ENCODE measurements at regions not wholly inside any gene's neighbourhood (a gene's known extent, or its start where the extent isn't known, plus 50 kb on each side); places are given as distances from the start of the nearest gene placed in this dataset.

- 92% methylated on average over 2 of the region's 2 CpGs for WGBS
- Histone ChIP-seq H3K4me3 (no peak overlapping the region), H3K27me3 (replicated peaks; ENCODE audit: insufficient read depth) (no peaks in the 10 kb centered on the region), H3K4me1 (replicated peaks) (no peaks in the 10 kb centered on the region), H3K27ac (no peak overlapping the region), H3K9me3 (no peaks in the 10 kb centered on the region), H3K36me3 (no peaks in the 10 kb centered on the region)
- DNase-seq (ENCODE audit: low spot score) = no peak
- intact Hi-C loops (cut with DNase I) = loop anchor here (10.0 kb wide), 1 partner anchor 596 kb away; no protein-coding TSS in a partner anchor
- TF ChIP-seq CTCF (IDR thresholded peaks at IDR 0.05) (no peak), POLR2A (IDR thresholded peaks at IDR 0.05) (no peak), POLR2AphosphoS5 (IDR thresholded peaks at IDR 0.05) (no peak)
These were observed 108.9 kb upstream of the NABP1 start for GRCh38 chr2:191569025-191569424.

- H3K4me3 ChIP-seq = no peak overlapping the region
These were observed 106.7 kb upstream of the NABP1 start for GRCh38 chr2:191571163-191571769.

GRCh38 chr2:191572319-191572718 is 105.6 kb upstream of the NABP1 start:
- Histone ChIP-seq H3K36me3 (no peaks in the 10 kb centered on the region), H3K4me3 (no peak overlapping the region), H3K9me3 (no peaks in the 10 kb centered on the region), H3K27me3 (replicated peaks; ENCODE audit: insufficient read depth) (no peaks in the 10 kb centered on the region), H3K4me1 (replicated peaks) (no peaks in the 10 kb centered on the region), H3K27ac (no peak overlapping the region)
- WGBS = 88% methylated on average over 5 of the region's 5 CpGs
- no peak for DNase-seq (ENCODE audit: low spot score)
- no peak for TF ChIP-seq POLR2A (IDR thresholded peaks at IDR 0.05)
- no peak for TF ChIP-seq CTCF (IDR thresholded peaks at IDR 0.05)
- no peak for TF ChIP-seq POLR2AphosphoS5 (IDR thresholded peaks at IDR 0.05)
- intact Hi-C loops (cut with DNase I) = no loop called here

More at GRCh38 chr2:191571163-191571769, 106.7 kb upstream of the NABP1 start:
- no peak for DNase-seq (ENCODE audit: low spot score)
- Histone ChIP-seq H3K4me1 (replicated peaks) (no peaks in the 10 kb centered on the region), H3K27me3 (replicated peaks; ENCODE audit: insufficient read depth) (no peaks in the 10 kb centered on the region), H3K9me3 (no peaks in the 10 kb centered on the region), H3K27ac (no peak overlapping the region), H3K36me3 (no peaks in the 10 kb centered on the region)
- TF ChIP-seq POLR2AphosphoS5 (IDR thresholded peaks at IDR 0.05) = no peak
- TF ChIP-seq CTCF (IDR thresholded peaks at IDR 0.05) = peak in 2 of 4 experiments; percentile 27 to 35
- no peak for TF ChIP-seq POLR2A (IDR thresholded peaks at IDR 0.05)
- 17% methylated on average over 6 of the region's 6 CpGs for WGBS
- intact Hi-C loops (cut with DNase I) = no loop called here

- intact Hi-C loops (cut with DNase I) = no loop called here
- WGBS = 97% methylated on average over 1 of the region's 1 CpG
- TF ChIP-seq POLR2AphosphoS5 (IDR thresholded peaks at IDR 0.05) (no peak), POLR2A (IDR thresholded peaks at IDR 0.05) (no peak), CTCF (IDR thresholded peaks at IDR 0.05) (no peak)
These were observed 104.7 kb upstream of the NABP1 start for GRCh38 chr2:191573216-191573615.

GRCh38 chr2:191574232-191574631 is 103.7 kb upstream of the NABP1 start:
- TF ChIP-seq POLR2A (IDR thresholded peaks at IDR 0.05) (no peak), CTCF (IDR thresholded peaks at IDR 0.05) (no peak), POLR2AphosphoS5 (IDR thresholded peaks at IDR 0.05) (no peak)
- H3K9me3 ChIP-seq = no peaks in the 10 kb centered on the region
- H3K4me1 ChIP-seq (replicated peaks) = no peaks in the 10 kb centered on the region
- H3K36me3 ChIP-seq = no peaks in the 10 kb centered on the region
- H3K27ac ChIP-seq = no peak overlapping the region
- no peak overlapping the region for H3K4me3 ChIP-seq
- intact Hi-C loops (cut with DNase I) = no loop called here
- 78% methylated on average over 2 of the region's 2 CpGs for whole genome bisulfite sequencing
- DNase-seq (ENCODE audit: low spot score) = no peak
- H3K27me3 ChIP-seq (replicated peaks; ENCODE audit: insufficient read depth) = no peaks in the 10 kb centered on the region

More at GRCh38 chr2:191573216-191573615, 104.7 kb upstream of the NABP1 start:
- Histone ChIP-seq H3K9me3 (no peaks in the 10 kb centered on the region), H3K4me3 (no peak overlapping the region), H3K27ac (no peak overlapping the region), H3K27me3 (replicated peaks; ENCODE audit: insufficient read depth) (no peaks in the 10 kb centered on the region), H3K36me3 (no peaks in the 10 kb centered on the region), H3K4me1 (replicated peaks) (no peaks in the 10 kb centered on the region)
- no peak for DNase-seq (ENCODE audit: low spot score)

All from prostate gland (tissue), 2 donors.